ENCODE measurements at regions not wholly inside any gene's neighbourhood (a gene's known extent, or its start where the extent isn't known, plus 50 kb on each side); places are given as distances from the start of the nearest gene placed in this dataset.

- Mint-ChIP-seq H3K4me3 (no peak overlapping the region), H3K9me3 (no peaks in the 10 kb centered on the region), H3K27ac (no peak overlapping the region), H3K4me1 (ENCODE audit: low read depth) (no peaks in the 10 kb centered on the region), H3K36me3 (ENCODE audit: low read depth) (no peaks in the 10 kb centered on the region), H3K27me3 (peaks cover under 1% of the 10 kb centered on the region)
Measured at GRCh38 chr10:80860719-80861118, 323.0 kb downstream of the SH2D4B start.

- H3K27ac Mint-ChIP-seq: no peak overlapping the region
- H3K4me3 Mint-ChIP-seq: no peak overlapping the region
- no peaks in the 10 kb centered on the region for H3K4me1 Mint-ChIP-seq (ENCODE audit: low read depth)
- H3K9me3 Mint-ChIP-seq: no peaks in the 10 kb centered on the region
- H3K27me3 Mint-ChIP-seq: peaks cover 2% of the 10 kb centered on the region
- H3K36me3 Mint-ChIP-seq (ENCODE audit: low read depth): no peaks in the 10 kb centered on the region
Measured at GRCh38 chr10:80861882-80862281, 324.2 kb downstream of the SH2D4B start.

GRCh38 chr10:80870282-80870681 lies 332.6 kb downstream of the SH2D4B start:
- H3K36me3 Mint-ChIP-seq (ENCODE audit: low read depth): no peaks in the 10 kb centered on the region
- H3K27me3 Mint-ChIP-seq: peaks cover 8% of the 10 kb centered on the region
- no peaks in the 10 kb centered on the region for H3K4me1 Mint-ChIP-seq (ENCODE audit: low read depth)
- peaks cover 4% of the 10 kb centered on the region for H3K9me3 Mint-ChIP-seq
- H3K4me3 Mint-ChIP-seq: no peak overlapping the region
- no peak overlapping the region for H3K27ac Mint-ChIP-seq

GRCh38 chr10:80871083-80871482 lies 333.4 kb downstream of the SH2D4B start:
- Mint-ChIP-seq H3K9me3 (peaks cover 4% of the 10 kb centered on the region), H3K36me3 (ENCODE audit: low read depth) (no peaks in the 10 kb centered on the region), H3K4me1 (ENCODE audit: low read depth) (no peaks in the 10 kb centered on the region), H3K27me3 (peaks cover 6% of the 10 kb centered on the region), H3K4me3 (no peak overlapping the region), H3K27ac (no peak overlapping the region)

- Mint-ChIP-seq H3K36me3 (ENCODE audit: low read depth) (no peaks in the 10 kb centered on the region), H3K27ac (no peak overlapping the region), H3K4me1 (ENCODE audit: low read depth) (no peaks in the 10 kb centered on the region), H3K4me3 (no peak overlapping the region), H3K27me3 (peaks cover 5% of the 10 kb centered on the region), H3K9me3 (no peaks in the 10 kb centered on the region)
Measured at GRCh38 chr10:80878330-80878729, 340.6 kb downstream of the SH2D4B start.

GRCh38 chr10:80890146-80890545 lies 352.4 kb downstream of the SH2D4B start:
- H3K9me3 Mint-ChIP-seq: no peaks in the 10 kb centered on the region
- H3K27ac Mint-ChIP-seq: no peak overlapping the region
- no peak overlapping the region for H3K4me3 Mint-ChIP-seq
- no peaks in the 10 kb centered on the region for H3K36me3 Mint-ChIP-seq (ENCODE audit: low read depth)
- H3K4me1 Mint-ChIP-seq (ENCODE audit: low read depth): no peaks in the 10 kb centered on the region
- no peaks in the 10 kb centered on the region for H3K27me3 Mint-ChIP-seq

- no peaks in the 10 kb centered on the region for H3K9me3 Mint-ChIP-seq
- H3K27me3 Mint-ChIP-seq: no peaks in the 10 kb centered on the region
- no peak overlapping the region for H3K27ac Mint-ChIP-seq
- no peaks in the 10 kb centered on the region for H3K4me1 Mint-ChIP-seq (ENCODE audit: low read depth)
- H3K4me3 Mint-ChIP-seq: no peak overlapping the region
- no peaks in the 10 kb centered on the region for H3K36me3 Mint-ChIP-seq (ENCODE audit: low read depth)
Measured at GRCh38 chr10:80893256-80893655, 355.6 kb downstream of the SH2D4B start.

GRCh38 chr10:80894311-80894791 lies 356.6 kb downstream of the SH2D4B start:
- Mint-ChIP-seq H3K4me1 (ENCODE audit: low read depth) (no peaks in the 10 kb centered on the region), H3K9me3 (no peaks in the 10 kb centered on the region), H3K27me3 (no peaks in the 10 kb centered on the region), H3K36me3 (ENCODE audit: low read depth) (no peaks in the 10 kb centered on the region), H3K27ac (no peak overlapping the region), H3K4me3 (no peak overlapping the region)

- no peak overlapping the region for H3K27ac Mint-ChIP-seq
- no peaks in the 10 kb centered on the region for H3K36me3 Mint-ChIP-seq (ENCODE audit: low read depth)
- H3K27me3 Mint-ChIP-seq: no peaks in the 10 kb centered on the region
- no peak overlapping the region for H3K4me3 Mint-ChIP-seq
- no peaks in the 10 kb centered on the region for H3K4me1 Mint-ChIP-seq (ENCODE audit: low read depth)
- no peaks in the 10 kb centered on the region for H3K9me3 Mint-ChIP-seq
Measured at GRCh38 chr10:80894797-80895467, 357.2 kb downstream of the SH2D4B start.

- Mint-ChIP-seq H3K36me3 (ENCODE audit: low read depth) (no peaks in the 10 kb centered on the region), H3K27ac (no peak overlapping the region), H3K4me3 (no peak overlapping the region), H3K4me1 (ENCODE audit: low read depth) (no peaks in the 10 kb centered on the region), H3K9me3 (no peaks in the 10 kb centered on the region), H3K27me3 (no peaks in the 10 kb centered on the region)
Measured at GRCh38 chr10:80896076-80896475, 358.4 kb downstream of the SH2D4B start.

- H3K9me3 Mint-ChIP-seq: no peaks in the 10 kb centered on the region
- H3K27ac Mint-ChIP-seq: no peak overlapping the region
- H3K4me3 Mint-ChIP-seq: no peak overlapping the region
- no peaks in the 10 kb centered on the region for H3K27me3 Mint-ChIP-seq
- H3K36me3 Mint-ChIP-seq (ENCODE audit: low read depth): no peaks in the 10 kb centered on the region
- H3K4me1 Mint-ChIP-seq (ENCODE audit: low read depth): no peaks in the 10 kb centered on the region
Measured at GRCh38 chr10:80896959-80897358, 359.3 kb downstream of the SH2D4B start.

- Mint-ChIP-seq H3K27ac (no peak overlapping the region), H3K27me3 (peaks cover 5% of the 10 kb centered on the region), H3K36me3 (ENCODE audit: low read depth) (no peaks in the 10 kb centered on the region), H3K4me3 (no peak overlapping the region), H3K4me1 (ENCODE audit: low read depth) (no peaks in the 10 kb centered on the region), H3K9me3 (no peaks in the 10 kb centered on the region)
Measured at GRCh38 chr10:80900661-80901060, 363.0 kb downstream of the SH2D4B start.

GRCh38 chr10:80908611-80909010 lies 370.9 kb downstream of the SH2D4B start:
- no peaks in the 10 kb centered on the region for H3K36me3 Mint-ChIP-seq (ENCODE audit: low read depth)
- H3K27ac Mint-ChIP-seq: no peak overlapping the region
- no peak overlapping the region for H3K4me3 Mint-ChIP-seq
- H3K27me3 Mint-ChIP-seq: peaks cover 5% of the 10 kb centered on the region
- no peaks in the 10 kb centered on the region for H3K4me1 Mint-ChIP-seq (ENCODE audit: low read depth)
- no peaks in the 10 kb centered on the region for H3K9me3 Mint-ChIP-seq

GRCh38 chr10:80909254-80909653 lies 371.6 kb downstream of the SH2D4B start:
- Mint-ChIP-seq H3K4me3 (no peak overlapping the region), H3K36me3 (ENCODE audit: low read depth) (no peaks in the 10 kb centered on the region), H3K27me3 (peaks cover 5% of the 10 kb centered on the region), H3K9me3 (no peaks in the 10 kb centered on the region), H3K4me1 (ENCODE audit: low read depth) (no peaks in the 10 kb centered on the region), H3K27ac (no peak overlapping the region)

GRCh38 chr10:80917636-80918035 lies 379.9 kb downstream of the SH2D4B start:
- Mint-ChIP-seq H3K4me1 (ENCODE audit: low read depth) (no peaks in the 10 kb centered on the region), H3K9me3 (no peaks in the 10 kb centered on the region), H3K27ac (no peak overlapping the region), H3K27me3 (peaks cover 3% of the 10 kb centered on the region), H3K4me3 (no peak overlapping the region), H3K36me3 (ENCODE audit: low read depth) (no peaks in the 10 kb centered on the region)

GRCh38 chr10:80921032-80921431 lies 383.3 kb downstream of the SH2D4B start:
- Mint-ChIP-seq H3K9me3 (no peaks in the 10 kb centered on the region), H3K27me3 (peaks cover 3% of the 10 kb centered on the region), H3K36me3 (ENCODE audit: low read depth) (no peaks in the 10 kb centered on the region), H3K27ac (no peak overlapping the region), H3K4me1 (ENCODE audit: low read depth) (no peaks in the 10 kb centered on the region), H3K4me3 (no peak overlapping the region)
